Naive B cell (primary cell): ENCODE measurements at regions not wholly inside any gene's neighbourhood (a gene's known extent, or its start where the extent isn't known, plus 50 kb on each side); places are given as distances from the start of the nearest gene placed in this dataset.
"Not testable (repeated sequence)": the region's sequence is repeated elsewhere in the genome, so short reads cannot be mapped to it uniquely, and the experiment has no call there.

Source experiments
- ATAC-seq, 2 donors: fragments of 150-1000 bp; cut with Tn5 transposase; 2 replicates each; pipeline ENCODE4 v1.10.0; 2021; ENCODE audit warnings: low read depth in 2 of 2, mild to moderate bottlenecking in 2 of 2, moderate library complexity in 2 of 2
- DNase-seq: peaks from one replicate; pipeline ENCODE4 v3.0.0; 2022
- H3K27ac Mint-ChIP-seq, 6 donors: one replicate each; pipeline ENCODE4 v1.8.0; 2020 to 2022; ENCODE audit warnings: mild to moderate bottlenecking in 6 of 6, mixed read lengths in 6 of 6, moderate library complexity in 5 of 6, inconsistent platforms in 2 of 6
- H3K27me3 Mint-ChIP-seq, 3 donors: one replicate each; pipeline ENCODE4 v1.8.0; 2021 to 2022; ENCODE audit warnings: mixed read lengths in 3 of 3, mild to moderate bottlenecking in 1 of 3
- H3K36me3 Mint-ChIP-seq, 2 donors: one replicate each; pipeline ENCODE4 v1.8.0; 2020 to 2022; ENCODE audit warnings: mixed read lengths in 2 of 2, inconsistent platforms in 1 of 2, mild to moderate bottlenecking in 1 of 2
- H3K4me1 Mint-ChIP-seq, 3 donors: one replicate each; pipeline ENCODE4 v1.8.0; 2020 to 2022; ENCODE audit warnings: mixed read lengths in 3 of 3, inconsistent platforms in 1 of 3, mild to moderate bottlenecking in 1 of 3, moderate library complexity in 1 of 3
- H3K4me3 Mint-ChIP-seq, 8 donors: one replicate each; pipeline ENCODE4 v1.8.0; 2020 to 2022; ENCODE audit warnings: mild to moderate bottlenecking in 8 of 8, mixed read lengths in 8 of 8, moderate library complexity in 8 of 8, inconsistent platforms in 2 of 8
- H3K9me3 Mint-ChIP-seq, 7 donors: one replicate each; pipeline ENCODE4 v1.8.0; 2020 to 2022; ENCODE audit warnings: mixed read lengths in 7 of 7, mild to moderate bottlenecking in 5 of 7, inconsistent platforms in 2 of 7, moderate library complexity in 1 of 7

GRCh38 chr4:145281224-145281623 lies 100.8 kb upstream of the OTUD4 start:
- ATAC-seq (no peak), DNase-seq (no peak)
- peaks cover 0 to 5% of the 10 kb centered on the region in 2 donors for H3K36me3 Mint-ChIP-seq
- H3K9me3 Mint-ChIP-seq: no peaks in the 10 kb centered on the region
- peaks cover 0 to 27% (median 10%) of the 10 kb centered on the region in 3 donors for H3K27me3 Mint-ChIP-seq
- no peak overlapping the region for H3K27ac Mint-ChIP-seq
- H3K4me3 Mint-ChIP-seq: no peak overlapping the region
- H3K4me1 Mint-ChIP-seq: no peaks in the 10 kb centered on the region

- Mint-ChIP-seq H3K36me3 (peaks cover 0 to 5% of the 10 kb centered on the region in 2 donors), H3K4me1 (no peaks in the 10 kb centered on the region), H3K27ac (no peak overlapping the region), H3K4me3 (no peak overlapping the region), H3K9me3 (no peaks in the 10 kb centered on the region), H3K27me3 (peaks cover 0 to 20% (median 10%) of the 10 kb centered on the region in 3 donors)
- ATAC-seq: no peak
- no peak for DNase-seq
Measured at GRCh38 chr4:145280541-145280940, 100.2 kb upstream of the OTUD4 start.

GRCh38 chr4:145279122-145279960 lies 99.0 kb upstream of the OTUD4 start:
- peaks cover 0 to 16% (median 10%) of the 10 kb centered on the region in 3 donors for H3K27me3 Mint-ChIP-seq
- no peak overlapping the region for H3K4me3 Mint-ChIP-seq
- ATAC-seq (no peak), DNase-seq (no peak)
- H3K4me1 Mint-ChIP-seq: no peaks in the 10 kb centered on the region
- H3K36me3 Mint-ChIP-seq: peaks cover 0 to 5% of the 10 kb centered on the region in 2 donors
- no peaks in the 10 kb centered on the region for H3K9me3 Mint-ChIP-seq
- H3K27ac Mint-ChIP-seq: no peak overlapping the region

GRCh38 chr4:145278341-145279121 lies 98.1 kb upstream of the OTUD4 start:
- H3K4me1 Mint-ChIP-seq: no peaks in the 10 kb centered on the region
- H3K27ac Mint-ChIP-seq: no peak overlapping the region
- no peak for ATAC-seq
- DNase-seq: no peak
- H3K4me3 Mint-ChIP-seq: no peak overlapping the region
- H3K9me3 Mint-ChIP-seq: peaks cover 0 to 4% (median 0%) of the 10 kb centered on the region in 7 donors
- H3K27me3 Mint-ChIP-seq: peaks cover 0 to 16% (median 10%) of the 10 kb centered on the region in 3 donors
- H3K36me3 Mint-ChIP-seq: peaks cover 0 to 5% of the 10 kb centered on the region in 2 donors

- no peak overlapping the region for H3K27ac Mint-ChIP-seq
Measured at GRCh38 chr4:145277011-145277410, 96.6 kb upstream of the OTUD4 start.

GRCh38 chr4:145276050-145276449 lies 95.7 kb upstream of the OTUD4 start:
- Mint-ChIP-seq H3K9me3 (peaks cover 0 to 4% (median 0%) of the 10 kb centered on the region in 7 donors), H3K36me3 (peaks cover 0 to 5% of the 10 kb centered on the region in 2 donors), H3K4me1 (no peaks in the 10 kb centered on the region), H3K27ac (no peak overlapping the region), H3K4me3 (no peak overlapping the region), H3K27me3 (peaks cover 0 to 10% (median 8%) of the 10 kb centered on the region in 3 donors)
- ATAC-seq (no peak), DNase-seq (no peak)

More at GRCh38 chr4:145277011-145277410, 96.6 kb upstream of the OTUD4 start:
- Mint-ChIP-seq H3K36me3 (peaks cover 0 to 5% of the 10 kb centered on the region in 2 donors), H3K9me3 (peaks cover 0 to 4% (median 0%) of the 10 kb centered on the region in 7 donors), H3K27me3 (peaks cover 0 to 11% (median 10%) of the 10 kb centered on the region in 3 donors), H3K4me3 (no peak overlapping the region), H3K4me1 (no peaks in the 10 kb centered on the region)
- no peak for DNase-seq
- no peak for ATAC-seq

GRCh38 chr4:145271194-145271593 lies 90.8 kb upstream of the OTUD4 start:
- ATAC-seq (no peak), DNase-seq (no peak)
- Mint-ChIP-seq H3K4me3 (no peak overlapping the region), H3K27me3 (no peaks in the 10 kb centered on the region), H3K36me3 (no peaks in the 10 kb centered on the region), H3K4me1 (no peaks in the 10 kb centered on the region), H3K27ac (no peak overlapping the region), H3K9me3 (peaks cover 0 to 4% (median 0%) of the 10 kb centered on the region in 7 donors)

- no peak for ATAC-seq
- Mint-ChIP-seq H3K27ac (no peak overlapping the region), H3K4me3 (no peak overlapping the region), H3K36me3 (no peaks in the 10 kb centered on the region), H3K27me3 (no peaks in the 10 kb centered on the region), H3K4me1 (no peaks in the 10 kb centered on the region), H3K9me3 (peaks cover 0 to 2% (median 0%) of the 10 kb centered on the region in 7 donors)
- no peak for DNase-seq
Measured at GRCh38 chr4:145266881-145267280, 86.5 kb upstream of the OTUD4 start.

GRCh38 chr4:145260091-145260490 lies 79.7 kb upstream of the OTUD4 start:
- Mint-ChIP-seq H3K36me3 (no peaks in the 10 kb centered on the region), H3K27me3 (no peaks in the 10 kb centered on the region), H3K4me1 (no peaks in the 10 kb centered on the region), H3K9me3 (peaks cover 4 to 25% (median 11%) of the 10 kb centered on the region in 7 donors), H3K27ac (no peak overlapping the region), H3K4me3 (no peak overlapping the region)
- no peak for ATAC-seq
- no peak for DNase-seq

- ATAC-seq, H3K27ac Mint-ChIP-seq, H3K36me3 Mint-ChIP-seq, H3K27me3 Mint-ChIP-seq, H3K4me3 Mint-ChIP-seq, H3K4me1 Mint-ChIP-seq, DNase-seq: not testable (repeated sequence)
- peaks cover 0 to 19% (median 9%) of the 10 kb centered on the region in 7 donors for H3K9me3 Mint-ChIP-seq
Measured at GRCh38 chr4:145255311-145255710, 74.9 kb upstream of the OTUD4 start.

GRCh38 chr4:145252190-145252589 lies 71.8 kb upstream of the OTUD4 start:
- ATAC-seq (no peak), DNase-seq (no peak)
- H3K4me1 Mint-ChIP-seq: no peaks in the 10 kb centered on the region
- H3K4me3 Mint-ChIP-seq: no peak overlapping the region
- peaks cover 0 to 16% (median 16%) of the 10 kb centered on the region in 3 donors for H3K27me3 Mint-ChIP-seq
- peaks cover 0 to 5% of the 10 kb centered on the region in 2 donors for H3K36me3 Mint-ChIP-seq
- H3K9me3 Mint-ChIP-seq: peaks cover 0 to 7% (median 0%) of the 10 kb centered on the region in 7 donors
- H3K27ac Mint-ChIP-seq: no peak overlapping the region

- H3K4me1 Mint-ChIP-seq: no peaks in the 10 kb centered on the region
- H3K4me3 Mint-ChIP-seq: no peak overlapping the region
- H3K27ac Mint-ChIP-seq: no peak overlapping the region
- peaks cover 0 to 7% (median 0%) of the 10 kb centered on the region in 7 donors for H3K9me3 Mint-ChIP-seq
- H3K27me3 Mint-ChIP-seq: peaks cover 0 to 16% (median 16%) of the 10 kb centered on the region in 3 donors
- DNase-seq (no peak), ATAC-seq (no peak)
- peaks cover 0 to 5% of the 10 kb centered on the region in 2 donors for H3K36me3 Mint-ChIP-seq
Measured at GRCh38 chr4:145251391-145251790, 71.0 kb upstream of the OTUD4 start.

- H3K36me3 Mint-ChIP-seq: peaks cover 0 to 5% of the 10 kb centered on the region in 2 donors
- peaks cover 0 to 7% (median 0%) of the 10 kb centered on the region in 7 donors for H3K9me3 Mint-ChIP-seq
- DNase-seq: no peak
- no peak overlapping the region for H3K27ac Mint-ChIP-seq
- ATAC-seq: no peak
- H3K4me3 Mint-ChIP-seq: no peak overlapping the region
- H3K4me1 Mint-ChIP-seq: no peaks in the 10 kb centered on the region
- peaks cover 3 to 23% (median 20%) of the 10 kb centered on the region in 3 donors for H3K27me3 Mint-ChIP-seq
Measured at GRCh38 chr4:145248971-145249370, 68.6 kb upstream of the OTUD4 start.
